H54 (cell line): ENCODE measurements at regions not wholly inside any gene's neighbourhood (a gene's known extent, or its start where the extent isn't known, plus 50 kb on each side); places are given as distances from the start of the nearest gene placed in this dataset.
"Not testable (repeated sequence)": the region's sequence is repeated elsewhere in the genome, so short reads cannot be mapped to it uniquely, and the experiment has no call there.

Experiments used
- DNase-seq: peaks from one replicate; pipeline ENCODE4 v3.0.0; 2011; ENCODE audit warnings: low spot score, mixed read lengths; ENCODE audit not compliant: insufficient read length
- FAIRE-seq: peaks from 3 replicates; lab custom pipeline; 2011; peaks lifted over from hg19 to GRCh38; lab: Jason Lieb, UNC
- POLR2A ChIP-seq: IDR thresholded peaks from 2 replicates; pipeline ENCODE4 v1.6.1; 2011; ENCODE audit warnings: low read depth, mild to moderate bottlenecking, low read length

DNA sequence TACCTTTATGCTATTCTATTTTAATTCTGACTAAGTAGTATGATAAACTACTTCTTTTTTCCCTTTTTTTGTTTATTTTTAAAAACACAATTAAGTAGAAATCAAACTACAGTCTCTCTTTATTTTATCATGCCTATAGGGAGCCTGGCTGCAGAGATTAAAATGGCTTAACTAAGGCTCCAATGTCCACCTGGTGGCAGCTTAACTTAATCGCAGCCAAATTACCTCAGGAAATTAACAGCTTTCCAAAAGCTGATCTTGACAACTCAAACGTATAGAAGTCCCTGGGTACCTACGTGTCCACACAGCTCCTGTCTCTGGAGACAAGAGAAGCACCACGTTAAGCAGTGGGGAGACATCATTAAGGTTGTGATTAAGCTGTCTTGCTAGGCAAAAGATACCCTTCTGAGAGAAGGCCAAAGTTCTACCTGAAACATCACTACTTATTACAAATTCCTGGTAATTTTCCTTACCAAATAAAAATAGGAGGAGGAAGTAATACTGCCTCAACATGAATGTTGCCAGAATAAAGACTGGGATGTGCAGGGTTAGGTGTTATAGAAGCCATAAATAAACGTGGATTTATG lies 63.2 kb upstream of the SNX19 start:
- FAIRE-seq: no peak
- no peak for TF ChIP-seq POLR2A
- no peak for DNase-seq

- no peak for FAIRE-seq
- DNase-seq: no peak
- no peak for TF ChIP-seq POLR2A
Measured at GRCh38 chr11:130980071-130980862, 64.0 kb upstream of the SNX19 start.

- not testable (repeated sequence) for FAIRE-seq, DNase-seq
Measured at GRCh38 chr11:130984241-130984640, 68.0 kb upstream of the SNX19 start.

- no peak for TF ChIP-seq POLR2A
- no peak for FAIRE-seq
Measured at GRCh38 chr11:130992788-130993187, 76.5 kb upstream of the SNX19 start.

DNA sequence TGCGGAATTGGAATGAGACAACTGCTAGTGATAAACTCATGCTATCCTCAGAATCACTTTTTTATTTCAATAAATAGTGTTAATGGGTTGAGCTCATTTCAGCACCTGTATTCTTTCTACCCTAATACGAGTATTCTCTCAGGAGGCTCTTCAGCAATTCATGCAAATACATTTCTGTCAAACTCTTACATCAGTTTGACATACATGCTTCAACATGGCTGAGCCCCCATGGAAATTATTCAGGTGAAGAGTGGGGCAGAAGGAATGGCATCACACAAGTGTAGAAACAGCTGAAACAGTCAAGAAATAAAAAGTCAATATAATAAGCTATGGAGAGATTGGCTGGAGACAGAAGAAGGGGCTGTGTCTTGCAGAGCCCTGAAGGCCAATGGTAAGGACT lies 77.8 kb upstream of the SNX19 start:
- no peak for DNase-seq
- no peak for TF ChIP-seq POLR2A
- FAIRE-seq: no peak

More at GRCh38 chr11:130992788-130993187, 76.5 kb upstream of the SNX19 start:
- DNase-seq: no peak

- TF ChIP-seq POLR2A: no peak
- DNase-seq (no peak), FAIRE-seq (no peak)
Measured at GRCh38 chr11:130995266-130995665, 79.0 kb upstream of the SNX19 start.

DNA sequence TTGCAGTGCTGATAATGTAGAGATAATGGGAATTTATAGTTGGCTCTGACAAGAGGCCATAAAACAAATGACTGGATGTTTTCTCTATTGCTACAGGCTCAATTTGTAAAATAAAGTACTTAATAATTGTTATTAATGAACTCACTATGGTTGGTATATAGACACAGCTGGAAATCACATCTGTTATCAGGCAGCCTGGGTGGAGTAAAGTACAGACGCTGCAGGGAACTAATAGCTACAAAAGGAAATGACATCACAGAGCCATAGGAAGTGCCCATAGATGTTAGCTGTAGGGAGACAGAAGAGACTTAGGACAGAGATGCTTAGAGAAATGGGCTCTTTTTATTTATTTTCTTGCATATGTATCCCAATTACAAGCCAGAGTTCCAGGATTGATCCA lies 81.0 kb upstream of the SNX19 start:
- no peak for TF ChIP-seq POLR2A
- FAIRE-seq: no peak
- DNase-seq: no peak

GRCh38 chr11:130999086-130999485 lies 82.8 kb upstream of the SNX19 start:
- TF ChIP-seq POLR2A: no peak
- no peak for DNase-seq
- no peak for FAIRE-seq

GRCh38 chr11:130999992-131000770 lies 83.9 kb upstream of the SNX19 start:
- peak; percentile 65 for FAIRE-seq
- DNase-seq: no peak
- TF ChIP-seq POLR2A: no peak

GRCh38 chr11:131002145-131002544 lies 85.9 kb upstream of the SNX19 start:
- no peak for TF ChIP-seq POLR2A
- DNase-seq (no peak), FAIRE-seq (no peak)

GRCh38 chr11:131005829-131006228 lies 89.5 kb upstream of the SNX19 start:
- FAIRE-seq (no peak), DNase-seq (no peak)
- no peak for TF ChIP-seq POLR2A

DNA sequence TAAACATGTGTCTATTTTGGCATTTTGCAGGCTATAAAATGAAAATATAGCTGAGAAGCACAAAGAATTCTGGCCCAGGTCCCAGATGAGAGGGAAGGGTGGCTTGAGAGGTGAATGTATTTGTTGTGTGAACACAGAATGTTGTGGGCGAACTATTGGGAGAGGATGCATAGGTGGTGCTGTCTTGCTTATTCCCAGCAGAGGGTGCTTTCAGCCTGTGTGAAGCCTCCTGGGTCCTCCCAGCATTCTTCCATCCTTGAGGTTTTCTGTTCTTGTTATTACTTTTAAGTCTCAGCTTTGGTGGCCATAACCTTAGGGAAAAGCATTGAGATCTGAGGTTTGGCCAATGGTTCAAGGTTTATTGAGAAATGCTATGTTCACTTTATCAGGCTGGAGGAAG lies 108.7 kb upstream of the SNX19 start:
- no peak for TF ChIP-seq POLR2A
- FAIRE-seq (peak; percentile 41), DNase-seq (no peak)

DNA sequence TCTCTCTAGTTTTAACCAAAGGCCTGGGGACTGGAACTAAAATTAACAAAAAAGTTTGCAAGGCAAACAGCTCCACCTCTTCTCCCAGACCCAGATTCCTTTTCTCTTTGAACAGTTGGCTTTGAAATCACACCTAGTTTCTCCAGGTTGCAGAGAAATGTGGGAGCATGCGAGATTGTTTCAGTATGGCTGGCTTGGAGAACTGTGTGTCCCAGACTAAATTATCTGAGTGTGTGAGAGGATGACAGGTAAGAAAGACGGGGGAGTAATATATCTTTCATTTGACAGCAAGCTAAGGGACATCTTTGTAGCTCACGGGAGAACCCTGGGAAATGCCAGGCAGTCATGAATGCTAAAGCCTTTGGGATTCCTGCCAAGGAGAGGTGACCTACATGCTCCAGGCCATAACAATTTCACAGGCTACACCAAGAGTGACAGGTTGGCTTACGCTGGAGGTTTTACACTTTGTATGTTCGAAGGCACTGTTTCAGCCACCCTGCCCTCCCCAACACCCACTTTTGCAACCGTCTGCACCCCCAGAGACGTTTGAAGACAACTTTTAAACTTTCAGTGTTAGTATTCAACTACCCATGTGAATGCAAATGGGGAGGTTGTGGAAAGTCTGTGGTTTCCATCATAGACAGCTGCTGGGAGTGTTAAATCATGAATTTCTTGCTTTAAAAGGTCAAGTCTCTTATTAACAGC lies 109.3 kb upstream of the SNX19 start:
- FAIRE-seq (no peak), DNase-seq (no peak)
- no peak for TF ChIP-seq POLR2A

DNA sequence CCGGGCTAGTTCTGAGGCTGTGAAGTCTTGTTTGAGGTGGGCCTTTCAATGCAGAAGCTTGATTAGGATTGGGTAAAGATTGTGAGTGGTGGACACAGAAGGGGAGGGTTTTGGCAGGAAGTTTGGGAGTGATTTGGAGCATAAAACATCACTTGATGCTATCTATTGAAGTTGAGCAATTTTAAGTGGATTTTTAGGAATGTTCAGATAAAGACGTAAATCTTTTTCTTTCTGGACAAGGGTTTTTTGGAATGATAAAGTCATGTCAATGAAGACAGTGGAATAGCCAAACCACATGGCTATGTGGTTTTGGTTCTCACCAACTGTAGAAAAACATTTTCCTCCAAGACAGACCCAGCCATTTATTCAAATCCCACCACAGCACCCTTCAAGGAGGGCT lies 111.2 kb upstream of the SNX19 start:
- no peak for FAIRE-seq
- no peak for TF ChIP-seq POLR2A
- DNase-seq: no peak
